ENCODE measurements at regions not wholly inside any gene's neighbourhood (a gene's known extent, or its start where the extent isn't known, plus 50 kb on each side); places are given as distances from the start of the nearest gene placed in this dataset.

DNA sequence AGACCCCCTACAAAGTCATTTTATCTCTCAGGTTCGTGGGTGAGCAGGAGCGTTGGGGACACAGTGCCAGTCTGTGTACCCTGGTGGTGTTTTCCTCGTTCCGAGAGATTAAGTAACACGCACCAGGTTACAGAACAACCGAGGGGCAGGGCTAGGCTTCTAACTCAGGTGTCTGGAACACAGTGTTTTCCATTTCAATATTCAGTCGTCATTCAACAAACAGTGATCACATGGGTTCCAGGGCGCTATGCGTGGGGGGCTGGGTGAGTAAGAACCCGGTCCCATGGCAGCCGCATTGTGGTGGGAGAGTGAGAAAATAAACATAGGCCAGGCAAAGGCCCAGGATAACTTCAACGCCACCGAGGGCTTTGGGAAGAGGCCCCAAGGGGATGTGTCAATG, 55.9 kb upstream of the RNU6ATAC start:
- Histone ChIP-seq H4K20me1 (ENCODE audit: control insufficient read depth, insufficient read depth, low read depth, low read length) (no peaks in the 10 kb centered on the region), H3K79me2 (ENCODE audit: control insufficient read depth, low read length) (no peaks in the 10 kb centered on the region), H3F3A (ENCODE audit: control insufficient read depth, insufficient read depth) (no peaks in the 10 kb centered on the region), H3K27me3 (ENCODE audit: control insufficient read depth, low read length) (no peaks in the 10 kb centered on the region), H3K4me3 (ENCODE audit: low read length) (no peak overlapping the region), H3K9me3 (ENCODE audit: control insufficient read depth, insufficient read depth, low read length) (no peaks in the 10 kb centered on the region), H3K27ac (ENCODE audit: low read depth, low read length) (no peak overlapping the region), H3K4me2 (ENCODE audit: low read length) (no peak overlapping the region), H3K4me1 (ENCODE audit: control insufficient read depth, low read length) (no peaks in the 10 kb centered on the region), H3K36me3 (ENCODE audit: control insufficient read depth, low read length) (no peaks in the 10 kb centered on the region), H3K9me2 (replicated peaks; ENCODE audit: control insufficient read depth, low read length) (no peaks in the 10 kb centered on the region)
- TF ChIP-seq, protein P1, sequence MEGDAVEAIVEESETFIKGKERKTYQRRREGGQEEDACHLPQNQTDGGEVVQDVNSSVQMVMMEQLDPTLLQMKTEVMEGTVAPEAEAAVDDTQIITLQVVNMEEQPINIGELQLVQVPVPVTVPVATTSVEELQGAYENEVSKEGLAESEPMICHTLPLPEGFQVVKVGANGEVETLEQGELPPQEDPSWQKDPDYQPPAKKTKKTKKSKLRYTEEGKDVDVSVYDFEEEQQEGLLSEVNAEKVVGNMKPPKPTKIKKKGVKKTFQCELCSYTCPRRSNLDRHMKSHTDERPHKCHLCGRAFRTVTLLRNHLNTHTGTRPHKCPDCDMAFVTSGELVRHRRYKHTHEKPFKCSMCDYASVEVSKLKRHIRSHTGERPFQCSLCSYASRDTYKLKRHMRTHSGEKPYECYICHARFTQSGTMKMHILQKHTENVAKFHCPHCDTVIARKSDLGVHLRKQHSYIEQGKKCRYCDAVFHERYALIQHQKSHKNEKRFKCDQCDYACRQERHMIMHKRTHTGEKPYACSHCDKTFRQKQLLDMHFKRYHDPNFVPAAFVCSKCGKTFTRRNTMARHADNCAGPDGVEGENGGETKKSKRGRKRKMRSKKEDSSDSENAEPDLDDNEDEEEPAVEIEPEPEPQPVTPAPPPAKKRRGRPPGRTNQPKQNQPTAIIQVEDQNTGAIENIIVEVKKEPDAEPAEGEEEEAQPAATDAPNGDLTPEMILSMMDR (IDR thresholded peaks at IDR 0.05; ENCODE audit: low read depth, low read length, poor library complexity, severe bottlenecking), result no peak
- no peak for TF ChIP-seq EZH2phosphoT487 (IDR thresholded peaks at IDR 0.05; ENCODE audit: borderline replicate concordance, low read length)

GRCh38 chr9:134221273-134222017, 57.1 kb upstream of the RNU6ATAC start:
- H3K27ac ChIP-seq (ENCODE audit: low read depth, low read length), result no peak overlapping the region
- H3K27me3 ChIP-seq (ENCODE audit: control insufficient read depth, low read length), result no peaks in the 10 kb centered on the region
- no peaks in the 10 kb centered on the region for H3K4me1 ChIP-seq (ENCODE audit: control insufficient read depth, low read length)
- no peaks in the 10 kb centered on the region for H3K36me3 ChIP-seq (ENCODE audit: control insufficient read depth, low read length)
- H3K9me3 ChIP-seq (ENCODE audit: control insufficient read depth, insufficient read depth, low read length), result no peaks in the 10 kb centered on the region
- H3K4me2 ChIP-seq (ENCODE audit: low read length), result no peak overlapping the region
- TF ChIP-seq, protein P1 (IDR thresholded peaks at IDR 0.05; ENCODE audit: low read depth, low read length, poor library complexity, severe bottlenecking), result no peak
- TF ChIP-seq EZH2phosphoT487 (IDR thresholded peaks at IDR 0.05; ENCODE audit: borderline replicate concordance, low read length), result no peak
- H3F3A ChIP-seq (ENCODE audit: control insufficient read depth, insufficient read depth), result no peaks in the 10 kb centered on the region
- no peaks in the 10 kb centered on the region for H3K79me2 ChIP-seq (ENCODE audit: control insufficient read depth, low read length)
- no peaks in the 10 kb centered on the region for H4K20me1 ChIP-seq (ENCODE audit: control insufficient read depth, insufficient read depth, low read depth, low read length)
- no peak overlapping the region for H3K4me3 ChIP-seq (ENCODE audit: low read length)
- no peaks in the 10 kb centered on the region for H3K9me2 ChIP-seq (replicated peaks; ENCODE audit: control insufficient read depth, low read length)

- no peaks in the 10 kb centered on the region for H3K36me3 ChIP-seq (ENCODE audit: control insufficient read depth, low read length)
- H3K4me1 ChIP-seq (ENCODE audit: control insufficient read depth, low read length), result no peaks in the 10 kb centered on the region
- H3K9me2 ChIP-seq (replicated peaks; ENCODE audit: control insufficient read depth, low read length), result no peaks in the 10 kb centered on the region
- no peak overlapping the region for H3K4me3 ChIP-seq (ENCODE audit: low read length)
- no peaks in the 10 kb centered on the region for H3K79me2 ChIP-seq (ENCODE audit: control insufficient read depth, low read length)
- H3K27ac ChIP-seq (ENCODE audit: low read depth, low read length), result no peak overlapping the region
- no peaks in the 10 kb centered on the region for H4K20me1 ChIP-seq (ENCODE audit: control insufficient read depth, insufficient read depth, low read depth, low read length)
- H3F3A ChIP-seq (ENCODE audit: control insufficient read depth, insufficient read depth), result no peaks in the 10 kb centered on the region
- H3K4me2 ChIP-seq (ENCODE audit: low read length), result no peak overlapping the region
- TF ChIP-seq, protein P1 (IDR thresholded peaks at IDR 0.05; ENCODE audit: low read depth, low read length, poor library complexity, severe bottlenecking), result no peak
- no peak for TF ChIP-seq EZH2phosphoT487 (IDR thresholded peaks at IDR 0.05; ENCODE audit: borderline replicate concordance, low read length)
- no peaks in the 10 kb centered on the region for H3K9me3 ChIP-seq (ENCODE audit: control insufficient read depth, insufficient read depth, low read length)
- no peaks in the 10 kb centered on the region for H3K27me3 ChIP-seq (ENCODE audit: control insufficient read depth, low read length)
Measured at GRCh38 chr9:134222018-134222573, 57.7 kb upstream of the RNU6ATAC start.

Data from DOHH2 (cell line).